Chondrocyte (in vitro differentiated cells): ENCODE measurements at regions not wholly inside any gene's neighbourhood (a gene's known extent, or its start where the extent isn't known, plus 50 kb on each side); places are given as distances from the start of the nearest gene placed in this dataset.

ENCODE experiments used
- DNase-seq: peaks from one replicate; pipeline ENCODE4 v3.0.0; 2021; ENCODE audit warnings: mixed read lengths, low spot score
- H3K27ac Mint-ChIP-seq: one replicate; pipeline ENCODE4 v1.8.0; 2021; ENCODE audit warnings: mild to moderate bottlenecking, moderate library complexity, mixed read lengths; ENCODE audit not compliant: unreplicated experiment
- H3K27me3 Mint-ChIP-seq: 2 replicates; pipeline ENCODE4 v1.8.0; 2021; ENCODE audit warnings: low read depth, mixed read lengths
- H3K36me3 Mint-ChIP-seq: 2 replicates; pipeline ENCODE4 v1.8.0; 2021; ENCODE audit warnings: low read depth, mixed read lengths
- H3K4me1 Mint-ChIP-seq: 2 replicates; pipeline ENCODE4 v1.8.0; 2021; ENCODE audit warnings: low read depth, mild to moderate bottlenecking, mixed read lengths
- H3K4me3 Mint-ChIP-seq: one replicate; pipeline ENCODE4 v1.8.0; 2021; ENCODE audit warnings: mild to moderate bottlenecking, moderate library complexity, mixed read lengths; ENCODE audit not compliant: unreplicated experiment
- H3K9me3 Mint-ChIP-seq: 2 replicates; pipeline ENCODE4 v1.8.0; 2021; ENCODE audit warnings: low read depth, mixed read lengths
- CTCF ChIP-seq: fragments of 200-600 bp; sonication (generic); IDR thresholded peaks from 2 replicates; pipeline ENCODE4 v1.5.0; 2021; ENCODE audit warnings: antibody characterized with exemption, mild to moderate bottlenecking, moderate library complexity

GRCh38 chrX:63927848-63928247 lies 142.8 kb upstream of the ARHGEF9 start:
- DNase-seq = no peak
- H3K4me1 Mint-ChIP-seq = peaks cover 10% of the 10 kb centered on the region
- H3K27ac Mint-ChIP-seq = no peak overlapping the region
- no peak for TF ChIP-seq CTCF
- no peaks in the 10 kb centered on the region for H3K27me3 Mint-ChIP-seq
- no peak overlapping the region for H3K4me3 Mint-ChIP-seq
- H3K9me3 Mint-ChIP-seq = peaks cover 22% of the 10 kb centered on the region
- no peaks in the 10 kb centered on the region for H3K36me3 Mint-ChIP-seq

GRCh38 chrX:63922221-63922620 lies 137.2 kb upstream of the ARHGEF9 start:
- H3K9me3 Mint-ChIP-seq = peaks cover 35% of the 10 kb centered on the region
- peaks cover 1% of the 10 kb centered on the region for H3K36me3 Mint-ChIP-seq
- H3K27ac Mint-ChIP-seq = peak overlapping the region; percentile 83
- peaks cover 30% of the 10 kb centered on the region for H3K4me1 Mint-ChIP-seq
- H3K27me3 Mint-ChIP-seq = no peaks in the 10 kb centered on the region
- TF ChIP-seq CTCF = no peak
- no peak overlapping the region for H3K4me3 Mint-ChIP-seq
- no peak for DNase-seq

GRCh38 chrX:63920875-63921274 lies 135.9 kb upstream of the ARHGEF9 start:
- Mint-ChIP-seq H3K27me3 (no peaks in the 10 kb centered on the region), H3K4me1 (peaks cover 30% of the 10 kb centered on the region), H3K4me3 (no peak overlapping the region), H3K9me3 (peaks cover 33% of the 10 kb centered on the region), H3K27ac (peak overlapping the region; percentile 83), H3K36me3 (peaks cover 1% of the 10 kb centered on the region)
- DNase-seq = no peak
- no peak for TF ChIP-seq CTCF

GRCh38 chrX:63919081-63919480 lies 134.1 kb upstream of the ARHGEF9 start:
- Mint-ChIP-seq H3K9me3 (peaks cover 42% of the 10 kb centered on the region), H3K27ac (no peak overlapping the region), H3K36me3 (peaks cover 1% of the 10 kb centered on the region), H3K27me3 (no peaks in the 10 kb centered on the region), H3K4me3 (no peak overlapping the region), H3K4me1 (peaks cover 30% of the 10 kb centered on the region)
- no peak for DNase-seq
- no peak for TF ChIP-seq CTCF

GRCh38 chrX:63918611-63919010 lies 133.6 kb upstream of the ARHGEF9 start:
- no peak for DNase-seq
- Mint-ChIP-seq H3K27ac (no peak overlapping the region), H3K27me3 (no peaks in the 10 kb centered on the region), H3K9me3 (peaks cover 38% of the 10 kb centered on the region), H3K4me3 (no peak overlapping the region), H3K4me1 (peaks cover 30% of the 10 kb centered on the region), H3K36me3 (peaks cover 1% of the 10 kb centered on the region)
- peak; percentile 67 for TF ChIP-seq CTCF
